ENCODE measurements at regions not wholly inside any gene's neighbourhood (a gene's known extent, or its start where the extent isn't known, plus 50 kb on each side); places are given as distances from the start of the nearest gene placed in this dataset.

GRCh38 chr17:51563961-51564360 is 303.6 kb downstream of the UTP18 start:
- DNase-seq: no peak

GRCh38 chr17:51572115-51572514 is 311.8 kb downstream of the UTP18 start:
- DNase-seq: no peak

All from NCI-H748 treated with DMSO at 0.1 percent for 48 hours (cell line).